OCI-LY1 (cell line): ENCODE measurements at regions not wholly inside any gene's neighbourhood (a gene's known extent, or its start where the extent isn't known, plus 50 kb on each side); places are given as distances from the start of the nearest gene placed in this dataset.
"Not testable (repeated sequence)": the region's sequence is repeated elsewhere in the genome, so short reads cannot be mapped to it uniquely, and the experiment has no call there.

ENCODE experiments used
- EZH2 ChIP-seq: fragments of 200-600 bp; sonication (generic), shearing (Covaris generic); IDR thresholded peaks from 2 replicates; pipeline ENCODE4 v1.8.0; 2017; ENCODE audit warnings: borderline replicate concordance, mixed run types, mild to moderate bottlenecking, antibody characterized with exemption, low read length, moderate library complexity, mixed read lengths
- TF ChIP-seq, protein P1 (sequence below): fragments of 200-600 bp; sonication (generic), shearing (Covaris generic); IDR thresholded peaks from 2 replicates; pipeline ENCODE4 v1.5.1; 2017; ENCODE audit warnings: mild to moderate bottlenecking, antibody characterized with exemption, low read length, moderate library complexity, mixed read lengths

DNA sequence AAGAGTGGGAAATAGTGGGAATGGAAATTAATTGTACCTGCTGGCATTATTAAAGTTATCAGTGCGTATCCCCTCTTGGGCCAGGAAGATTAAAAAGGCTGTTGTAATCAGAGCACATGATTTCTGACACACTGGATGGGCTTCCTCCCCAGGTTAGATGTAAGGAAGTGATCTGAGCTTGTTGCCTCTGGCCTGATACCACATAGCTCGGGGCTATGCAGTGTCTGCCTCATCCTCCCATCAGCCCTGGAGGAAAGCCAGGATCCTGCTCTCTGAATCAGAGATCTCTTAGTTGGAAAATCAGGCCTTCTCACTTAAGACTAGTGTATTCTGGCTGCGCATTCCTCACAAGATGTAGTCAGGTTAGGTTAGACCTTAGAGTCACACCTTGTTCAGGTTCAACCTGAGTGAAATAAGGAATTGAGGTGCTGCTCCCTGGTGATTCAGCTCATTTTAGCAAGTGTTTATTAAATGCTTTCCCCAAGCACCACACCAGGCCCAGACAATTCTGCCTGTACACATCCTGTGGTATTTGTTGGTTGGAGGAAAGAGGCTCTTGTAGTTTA is 108.2 kb upstream of the IKBKE start:
- TF ChIP-seq, protein P1, sequence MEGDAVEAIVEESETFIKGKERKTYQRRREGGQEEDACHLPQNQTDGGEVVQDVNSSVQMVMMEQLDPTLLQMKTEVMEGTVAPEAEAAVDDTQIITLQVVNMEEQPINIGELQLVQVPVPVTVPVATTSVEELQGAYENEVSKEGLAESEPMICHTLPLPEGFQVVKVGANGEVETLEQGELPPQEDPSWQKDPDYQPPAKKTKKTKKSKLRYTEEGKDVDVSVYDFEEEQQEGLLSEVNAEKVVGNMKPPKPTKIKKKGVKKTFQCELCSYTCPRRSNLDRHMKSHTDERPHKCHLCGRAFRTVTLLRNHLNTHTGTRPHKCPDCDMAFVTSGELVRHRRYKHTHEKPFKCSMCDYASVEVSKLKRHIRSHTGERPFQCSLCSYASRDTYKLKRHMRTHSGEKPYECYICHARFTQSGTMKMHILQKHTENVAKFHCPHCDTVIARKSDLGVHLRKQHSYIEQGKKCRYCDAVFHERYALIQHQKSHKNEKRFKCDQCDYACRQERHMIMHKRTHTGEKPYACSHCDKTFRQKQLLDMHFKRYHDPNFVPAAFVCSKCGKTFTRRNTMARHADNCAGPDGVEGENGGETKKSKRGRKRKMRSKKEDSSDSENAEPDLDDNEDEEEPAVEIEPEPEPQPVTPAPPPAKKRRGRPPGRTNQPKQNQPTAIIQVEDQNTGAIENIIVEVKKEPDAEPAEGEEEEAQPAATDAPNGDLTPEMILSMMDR = not testable (repeated sequence)
- TF ChIP-seq EZH2 = not testable (repeated sequence)
